Neural cell (in vitro differentiated cells): ENCODE measurements at regions not wholly inside any gene's neighbourhood (a gene's known extent, or its start where the extent isn't known, plus 50 kb on each side); places are given as distances from the start of the nearest gene placed in this dataset.

Experiments used
- H2AFZ ChIP-seq: fragments of 200-600, 300-800 bp; sonication (generic), shearing (Covaris generic); 2 replicates; pipeline ENCODE4 v1.6.0; 2014; ENCODE audit warnings: low read depth, mild to moderate bottlenecking, antibody characterized with exemption, low read length, moderate library complexity
- H3F3A ChIP-seq: fragments of 200-600 bp; shearing (Covaris generic); 2 replicates; pipeline ENCODE4 v1.6.1; 2016; ENCODE audit warnings: mild to moderate bottlenecking, moderate library complexity, mixed read lengths, antibody characterized with exemption, low read length; ENCODE audit not compliant: insufficient read depth, poor library complexity, severe bottlenecking
- H3K27ac ChIP-seq: fragments of 200-600, 300-800 bp; sonication (generic), shearing (Covaris generic); 2 replicates; pipeline ENCODE4 v1.5.1; 2014; ENCODE audit warnings: mild to moderate bottlenecking, low read length, moderate library complexity
- H3K27me3 ChIP-seq: fragments of 300-800, 200-600 bp; sonication (generic), shearing (Covaris generic); 2 replicates; pipeline ENCODE4 v1.6.0; 2014; ENCODE audit warnings: mild to moderate bottlenecking, low read depth, low read length, moderate library complexity; ENCODE audit not compliant: insufficient read depth
- H3K36me3 ChIP-seq: fragments of 300-800, 200-600 bp; sonication (generic), shearing (Covaris generic); 2 replicates; pipeline ENCODE4 v1.5.1; 2014; ENCODE audit warnings: mild to moderate bottlenecking, antibody characterized with exemption, low read length, moderate library complexity; ENCODE audit not compliant: insufficient read depth
- H3K4me2 ChIP-seq: fragments of 300-800, 200-600 bp; sonication (generic), shearing (Covaris generic); 2 replicates; pipeline ENCODE4 v1.6.0; 2014; ENCODE audit warnings: mild to moderate bottlenecking, low read length
- H3K4me3 ChIP-seq: fragments of 300-800, 200-600 bp; sonication (generic), shearing (Covaris generic); 2 replicates; pipeline ENCODE4 v1.5.1; 2014; ENCODE audit warnings: mild to moderate bottlenecking, low read length, moderate library complexity
- H3K79me2 ChIP-seq: fragments of 200-600 bp; shearing (Covaris generic); replicated peaks from 2 replicates; pipeline ENCODE4 v1.6.0; 2014; ENCODE audit warnings: mild to moderate bottlenecking, low read length, moderate library complexity; ENCODE audit not compliant: insufficient read depth
- H3K9ac ChIP-seq: fragments of 300-800, 200-600 bp; sonication (generic), shearing (Covaris generic); 2 replicates; pipeline ENCODE4 v1.6.1; 2016; ENCODE audit warnings: mild to moderate bottlenecking, low read length, mixed read lengths
- H3K9me2 ChIP-seq: fragments of 200-600 bp; shearing (Covaris generic); 2 replicates; pipeline ENCODE4 v1.6.1; 2016; ENCODE audit warnings: mild to moderate bottlenecking, low read length, mixed read lengths; ENCODE audit not compliant: insufficient read depth
- H3K9me3 ChIP-seq: fragments of 200-600, 300-800 bp; sonication (generic), shearing (Covaris generic); 2 replicates; pipeline ENCODE4 v1.6.1; 2016; ENCODE audit warnings: mild to moderate bottlenecking, mixed run types, low read length, moderate library complexity, mixed read lengths
- H4K20me1 ChIP-seq: fragments of 200-600 bp; shearing (Covaris generic); 2 replicates; pipeline ENCODE4 v1.6.1; 2016; ENCODE audit warnings: mild to moderate bottlenecking, mixed run types; ENCODE audit not compliant: insufficient read depth
- CTCF ChIP-seq: fragments of 450-650 bp; IDR thresholded peaks from 2 replicates; pipeline ENCODE4 v1.5.1; 2014; ENCODE audit warnings: antibody characterized with exemption, mild to moderate bottlenecking, moderate library complexity; ENCODE audit not compliant: poor library complexity, severe bottlenecking
- EP300 ChIP-seq: fragments of 450-650 bp; conservative IDR thresholded peaks from 2 replicates; pipeline ENCODE4 v1.6.1; 2014; ENCODE audit warnings: antibody characterized with exemption, mild to moderate bottlenecking, moderate library complexity; ENCODE audit not compliant: poor library complexity, severe bottlenecking
- EZH2 ChIP-seq: fragments of 200-600, 300-800 bp; shearing (Covaris generic), sonication (generic); IDR thresholded peaks from 2 replicates; pipeline ENCODE4 v1.6.1; 2014; ENCODE audit warnings: antibody characterized with exemption, low read length, borderline replicate concordance, mild to moderate bottlenecking; ENCODE audit not compliant: insufficient read depth, poor library complexity, severe bottlenecking
- MXI1 ChIP-seq: fragments of 450-650 bp; conservative IDR thresholded peaks from 2 replicates; pipeline ENCODE4 v1.6.1; 2014; ENCODE audit warnings: antibody characterized with exemption, mild to moderate bottlenecking; ENCODE audit not compliant: poor library complexity, severe bottlenecking
- POLR2AphosphoS5 ChIP-seq: IDR thresholded peaks from 2 replicates; pipeline ENCODE4 v1.6.1; 2012
- RAD21 ChIP-seq: fragments of 450-650 bp; conservative IDR thresholded peaks from 2 replicates; pipeline ENCODE4 v1.6.1; 2014; ENCODE audit warnings: antibody characterized with exemption, mild to moderate bottlenecking, moderate library complexity
- SMC3 ChIP-seq: fragments of 450-650 bp; conservative IDR thresholded peaks from 2 replicates; pipeline ENCODE4 v1.6.1; 2014; ENCODE audit warnings: antibody characterized with exemption, mild to moderate bottlenecking, moderate library complexity; ENCODE audit not compliant: poor library complexity
- TAF1 ChIP-seq: IDR thresholded peaks from 2 replicates; pipeline ENCODE4 v1.6.1; 2012; ENCODE audit warnings: low read depth
- TF ChIP-seq, protein P1 (sequence below): IDR thresholded peaks from 2 replicates; pipeline ENCODE4 v1.6.1; 2012; ENCODE audit warnings: borderline replicate concordance

DNA sequence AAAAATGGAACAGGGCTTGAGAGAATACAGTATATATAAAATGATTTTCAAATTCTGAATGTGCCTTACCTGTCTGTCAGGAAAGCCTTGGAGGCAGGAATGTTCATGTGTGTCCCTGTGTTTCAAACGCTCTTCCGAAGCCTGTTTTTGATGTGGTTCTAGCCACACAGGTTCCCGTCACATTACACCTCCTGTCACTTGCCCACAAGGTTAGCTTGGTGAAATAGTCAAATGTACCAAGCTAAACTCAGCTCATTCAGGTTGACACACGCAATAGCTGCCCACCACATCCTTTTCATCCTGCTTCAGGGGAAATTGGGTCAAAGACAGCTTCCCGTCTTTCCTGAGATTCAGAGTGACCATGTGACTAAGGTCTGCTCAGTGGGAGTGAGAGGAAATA is 574.0 kb downstream of the EFNB2 start:
- Histone ChIP-seq H2AFZ (no peak overlapping the region), H3K9ac (no peak overlapping the region), H3K4me3 (no peak overlapping the region), H3K27ac (no peak overlapping the region), H3F3A (no peaks in the 10 kb centered on the region), H3K27me3 (no peaks in the 10 kb centered on the region), H3K79me2 (no peaks in the 10 kb centered on the region), H4K20me1 (no peaks in the 10 kb centered on the region), H3K9me2 (no peaks in the 10 kb centered on the region), H3K4me2 (no peak overlapping the region), H3K9me3 (no peaks in the 10 kb centered on the region), H3K36me3 (no peaks in the 10 kb centered on the region)
- no peak for TF ChIP-seq SMC3
- TF ChIP-seq, protein P1, sequence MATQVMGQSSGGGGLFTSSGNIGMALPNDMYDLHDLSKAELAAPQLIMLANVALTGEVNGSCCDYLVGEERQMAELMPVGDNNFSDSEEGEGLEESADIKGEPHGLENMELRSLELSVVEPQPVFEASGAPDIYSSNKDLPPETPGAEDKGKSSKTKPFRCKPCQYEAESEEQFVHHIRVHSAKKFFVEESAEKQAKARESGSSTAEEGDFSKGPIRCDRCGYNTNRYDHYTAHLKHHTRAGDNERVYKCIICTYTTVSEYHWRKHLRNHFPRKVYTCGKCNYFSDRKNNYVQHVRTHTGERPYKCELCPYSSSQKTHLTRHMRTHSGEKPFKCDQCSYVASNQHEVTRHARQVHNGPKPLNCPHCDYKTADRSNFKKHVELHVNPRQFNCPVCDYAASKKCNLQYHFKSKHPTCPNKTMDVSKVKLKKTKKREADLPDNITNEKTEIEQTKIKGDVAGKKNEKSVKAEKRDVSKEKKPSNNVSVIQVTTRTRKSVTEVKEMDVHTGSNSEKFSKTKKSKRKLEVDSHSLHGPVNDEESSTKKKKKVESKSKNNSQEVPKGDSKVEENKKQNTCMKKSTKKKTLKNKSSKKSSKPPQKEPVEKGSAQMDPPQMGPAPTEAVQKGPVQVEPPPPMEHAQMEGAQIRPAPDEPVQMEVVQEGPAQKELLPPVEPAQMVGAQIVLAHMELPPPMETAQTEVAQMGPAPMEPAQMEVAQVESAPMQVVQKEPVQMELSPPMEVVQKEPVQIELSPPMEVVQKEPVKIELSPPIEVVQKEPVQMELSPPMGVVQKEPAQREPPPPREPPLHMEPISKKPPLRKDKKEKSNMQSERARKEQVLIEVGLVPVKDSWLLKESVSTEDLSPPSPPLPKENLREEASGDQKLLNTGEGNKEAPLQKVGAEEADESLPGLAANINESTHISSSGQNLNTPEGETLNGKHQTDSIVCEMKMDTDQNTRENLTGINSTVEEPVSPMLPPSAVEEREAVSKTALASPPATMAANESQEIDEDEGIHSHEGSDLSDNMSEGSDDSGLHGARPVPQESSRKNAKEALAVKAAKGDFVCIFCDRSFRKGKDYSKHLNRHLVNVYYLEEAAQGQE, result no peak
- no peak for TF ChIP-seq TAF1
- TF ChIP-seq EP300, result no peak
- TF ChIP-seq EZH2, result no peak
- no peak for TF ChIP-seq RAD21
- TF ChIP-seq MXI1, result no peak
- no peak for TF ChIP-seq POLR2AphosphoS5
- TF ChIP-seq CTCF, result no peak

- Histone ChIP-seq H3K9me3 (no peaks in the 10 kb centered on the region), H3F3A (no peaks in the 10 kb centered on the region), H3K36me3 (no peaks in the 10 kb centered on the region), H3K9me2 (no peaks in the 10 kb centered on the region), H4K20me1 (no peaks in the 10 kb centered on the region), H3K9ac (no peak overlapping the region), H3K4me2 (no peak overlapping the region), H3K27ac (no peak overlapping the region), H3K27me3 (no peaks in the 10 kb centered on the region), H3K79me2 (no peaks in the 10 kb centered on the region), H2AFZ (no peak overlapping the region), H3K4me3 (no peak overlapping the region)
- TF ChIP-seq CTCF (no peak), TAF1 (no peak), SMC3 (no peak), EZH2 (no peak), MXI1 (no peak), RAD21 (no peak), POLR2AphosphoS5 (no peak), EP300 (no peak)
- TF ChIP-seq, protein P1, result no peak
These were observed 575.1 kb downstream of the EFNB2 start for GRCh38 chr13:105960326-105960725.
